GM18508 (cell line): ENCODE measurements at regions not wholly inside any gene's neighbourhood (a gene's known extent, or its start where the extent isn't known, plus 50 kb on each side); places are given as distances from the start of the nearest gene placed in this dataset.
"Not testable (repeated sequence)": the region's sequence is repeated elsewhere in the genome, so short reads cannot be mapped to it uniquely, and the experiment has no call there.

Experiments used
- ATAC-seq: cut with Tn5 transposase; IDR thresholded peaks from one replicate; pipeline ENCODE4 v1.9.1; 2021; ENCODE audit warnings: moderate number of reproducible peaks; ENCODE audit not compliant: insufficient read depth, unreplicated experiment

DNA sequence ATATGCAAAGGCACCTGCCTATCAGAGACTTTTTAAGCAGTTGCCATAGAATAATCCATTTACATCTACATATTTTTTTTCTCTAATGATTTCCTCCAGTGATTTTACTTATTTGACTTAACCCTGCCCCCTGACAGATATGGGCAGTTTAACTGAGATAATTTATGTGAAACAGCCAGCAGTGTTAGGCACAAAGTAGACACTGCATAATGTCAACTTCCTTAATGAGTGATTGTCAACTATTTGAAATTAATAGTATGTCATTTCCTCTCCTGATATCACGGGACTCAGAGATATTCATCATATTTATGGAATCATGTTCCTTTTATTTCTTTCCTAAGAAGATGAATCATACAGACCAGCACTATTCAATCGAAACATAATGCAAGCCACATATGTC is 179.9 kb upstream of the ATP10A start:
- ATAC-seq, result no peak

- ATAC-seq, result no peak
These were observed 175.6 kb upstream of the ATP10A start for GRCh38 chr15:26038693-26039092.

DNA sequence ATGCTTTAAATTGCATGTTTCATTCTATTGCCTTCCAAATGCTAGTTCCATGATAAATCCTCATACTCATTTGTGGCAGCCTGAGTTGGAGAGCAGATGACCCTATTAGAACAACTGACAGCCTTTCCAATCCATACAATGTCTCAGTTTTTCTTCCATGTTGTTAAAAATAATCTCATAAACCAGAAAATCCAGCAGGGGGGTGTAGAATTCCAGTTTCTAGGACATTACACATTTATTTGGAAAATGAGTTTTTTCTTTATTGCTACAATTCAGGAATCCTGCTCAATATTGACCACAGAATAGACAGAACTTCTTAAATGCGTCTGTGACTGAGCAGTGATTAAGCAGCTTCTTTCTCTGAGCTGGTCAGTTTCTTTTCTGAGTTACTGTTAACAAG is 174.2 kb upstream of the ATP10A start:
- ATAC-seq, result no peak

DNA sequence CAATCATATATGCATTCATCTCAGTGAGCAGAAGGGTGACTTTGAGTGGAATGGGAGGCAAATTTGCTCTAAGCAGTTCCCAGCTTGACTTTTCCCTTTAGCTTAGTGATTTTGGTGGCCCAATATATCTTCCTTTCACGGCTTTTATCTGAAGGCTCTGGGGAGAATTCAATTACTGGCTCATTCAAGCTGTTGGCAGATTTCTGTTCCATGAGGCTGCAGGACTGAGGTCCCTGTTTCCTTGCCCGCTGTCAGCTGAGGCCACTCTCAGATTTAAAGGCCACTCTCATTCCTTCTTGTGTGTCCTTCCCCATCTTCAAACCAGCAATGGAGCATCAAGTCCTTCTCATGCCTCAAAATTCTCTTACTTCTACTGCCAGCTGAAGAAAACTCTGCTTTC is 170.4 kb upstream of the ATP10A start:
- ATAC-seq, result no peak

DNA sequence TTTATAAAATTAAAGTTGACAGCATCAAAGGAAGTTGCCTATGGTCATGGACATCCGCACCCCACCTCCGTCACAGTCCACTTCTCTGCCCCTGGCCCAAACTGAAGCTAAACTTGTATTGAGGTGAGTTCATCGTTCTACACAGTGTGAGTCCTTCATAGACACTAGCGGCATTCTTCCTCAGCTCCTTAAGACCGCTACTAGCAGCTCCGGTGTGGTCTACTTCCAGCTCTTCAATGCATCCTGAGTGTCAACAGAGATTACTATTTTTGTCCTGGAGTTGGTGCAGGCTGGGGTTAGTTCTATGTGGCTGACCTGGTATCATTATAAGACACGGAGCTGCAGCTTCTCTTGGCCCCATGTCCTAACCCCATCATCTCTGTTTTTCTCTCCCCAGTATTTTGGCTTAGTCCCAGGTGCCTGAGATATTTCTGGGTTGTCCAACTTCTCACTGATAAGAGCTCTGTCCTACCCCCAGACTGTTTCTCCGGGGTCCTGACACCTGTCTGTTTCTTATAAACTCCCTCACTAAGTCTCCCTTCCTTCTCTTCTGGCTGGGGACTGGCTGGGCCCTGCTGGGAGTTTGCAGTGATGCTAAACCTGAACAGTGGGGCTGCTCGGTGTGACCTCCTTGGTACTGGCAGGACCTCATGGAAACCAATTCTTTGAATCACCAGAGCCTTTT is 169.2 kb upstream of the ATP10A start:
- no peak for ATAC-seq

DNA sequence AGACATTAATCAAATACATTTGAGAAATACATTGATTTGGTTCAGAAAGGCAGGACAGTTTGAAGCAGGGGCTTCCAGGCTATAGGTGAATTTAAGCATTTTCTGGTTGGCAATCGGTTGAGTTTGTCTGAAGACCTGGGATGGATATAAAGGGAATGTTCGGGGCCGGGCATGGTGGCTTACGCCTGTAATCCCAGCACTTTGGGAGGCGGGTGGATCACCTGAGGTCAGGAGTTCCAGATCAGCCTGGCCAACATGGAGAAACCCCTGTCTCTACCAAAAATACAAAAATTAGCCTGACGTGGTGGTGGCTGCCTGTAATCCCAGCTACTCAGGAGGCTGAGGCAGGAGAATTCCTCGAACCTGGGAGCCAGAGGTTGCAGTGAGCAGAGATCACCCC is 166.5 kb upstream of the ATP10A start:
- not testable (repeated sequence) for ATAC-seq

DNA sequence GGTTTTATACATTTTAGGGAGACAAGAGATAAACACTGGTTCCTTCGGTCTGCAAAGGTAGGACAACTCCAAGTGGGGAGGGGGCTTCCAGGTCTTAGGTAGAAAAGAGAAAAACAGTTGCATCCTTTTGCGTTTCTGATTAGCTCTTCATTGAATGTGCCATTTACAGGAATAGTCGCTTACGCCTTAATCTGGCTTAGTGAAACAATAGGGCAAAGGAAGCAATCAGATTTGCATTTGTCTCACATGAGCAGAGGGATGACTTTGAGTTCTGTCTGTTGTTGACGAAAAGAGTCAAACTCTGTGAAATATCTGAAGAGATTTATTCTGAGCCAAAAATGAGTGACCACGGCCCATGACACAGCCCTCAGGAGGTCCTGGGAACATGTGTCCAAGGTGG is 166.0 kb upstream of the ATP10A start:
- ATAC-seq, result no peak

DNA sequence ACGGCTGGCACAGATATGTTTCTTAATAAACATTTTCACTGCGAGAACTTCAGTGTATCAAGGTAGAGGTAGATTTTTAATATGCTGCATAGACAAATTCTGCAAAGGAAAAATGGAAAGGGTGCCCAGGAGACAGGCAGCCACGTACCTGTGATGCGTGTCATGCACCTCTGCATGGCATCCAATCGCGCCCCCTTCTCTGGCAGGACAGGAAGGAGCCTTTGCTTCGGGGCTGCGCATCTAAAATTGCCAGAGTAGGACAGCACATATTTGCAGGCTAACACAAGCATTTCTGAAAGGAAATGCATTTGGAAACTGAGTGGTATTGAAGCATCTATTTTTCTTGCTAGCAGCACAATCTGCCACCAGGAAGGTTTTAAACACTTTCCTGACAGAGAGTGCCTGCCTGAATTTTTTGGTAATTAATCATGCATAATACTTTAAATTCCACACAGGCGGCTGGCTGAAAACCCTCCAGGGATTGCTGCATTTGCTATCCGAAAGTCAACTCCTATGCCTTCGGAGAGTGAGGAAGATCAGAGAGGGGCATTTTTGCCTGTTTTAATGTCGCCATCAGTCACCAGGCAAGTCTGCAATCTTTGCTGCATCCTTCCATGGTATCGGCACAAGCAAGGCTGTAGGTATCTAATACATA is 165.1 kb upstream of the ATP10A start:
- ATAC-seq, result no peak

DNA sequence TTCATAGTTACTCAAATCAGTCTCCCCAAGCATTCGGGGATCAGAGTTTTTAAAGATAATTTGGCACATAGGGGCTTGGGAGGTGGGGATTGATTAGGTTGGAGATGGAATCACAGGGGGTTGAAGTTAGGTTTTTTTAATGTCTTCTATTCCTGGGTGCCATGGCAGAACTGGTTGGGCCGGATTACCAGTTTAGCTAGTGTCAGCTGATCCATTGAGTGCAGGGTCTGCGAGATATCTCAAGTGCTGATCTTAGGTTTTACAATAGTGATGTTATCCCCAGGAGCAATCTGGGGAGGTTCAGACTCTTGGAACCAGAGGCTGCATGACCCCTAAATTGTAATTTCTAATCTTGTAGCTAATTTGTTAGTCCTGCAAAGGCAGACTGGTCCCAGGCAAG is 163.5 kb upstream of the ATP10A start:
- not testable (repeated sequence) for ATAC-seq

GRCh38 chr15:26024241-26024640 is 161.1 kb upstream of the ATP10A start:
- no peak for ATAC-seq

GRCh38 chr15:26023691-26024090 is 160.6 kb upstream of the ATP10A start:
- ATAC-seq, result no peak

GRCh38 chr15:26023231-26023630 is 160.1 kb upstream of the ATP10A start:
- no peak for ATAC-seq

DNA sequence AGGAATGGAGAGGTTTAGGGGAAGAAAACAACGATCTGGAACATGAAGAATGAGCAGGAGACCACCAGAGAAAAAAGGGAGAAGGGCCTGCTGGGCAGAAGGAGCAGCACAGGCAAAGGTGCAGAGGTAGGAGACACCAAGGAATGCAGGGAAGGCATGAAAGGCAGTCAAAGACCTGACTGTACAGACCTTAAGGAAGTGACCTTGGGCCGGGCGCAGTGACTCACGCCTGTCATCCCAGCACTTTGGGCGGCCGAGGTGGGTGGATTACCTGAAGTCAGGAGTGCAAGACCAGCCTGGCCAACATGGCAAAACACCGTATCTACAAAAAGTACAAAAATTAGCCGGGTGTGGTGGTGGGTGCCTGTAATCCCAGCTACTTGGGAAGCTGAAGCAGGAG is 157.7 kb upstream of the ATP10A start:
- ATAC-seq, result no peak

- no peak for ATAC-seq
These were observed 154.5 kb upstream of the ATP10A start for GRCh38 chr15:26017665-26018064.

GRCh38 chr15:26015516-26016075 is 152.5 kb upstream of the ATP10A start:
- ATAC-seq, result no peak

DNA sequence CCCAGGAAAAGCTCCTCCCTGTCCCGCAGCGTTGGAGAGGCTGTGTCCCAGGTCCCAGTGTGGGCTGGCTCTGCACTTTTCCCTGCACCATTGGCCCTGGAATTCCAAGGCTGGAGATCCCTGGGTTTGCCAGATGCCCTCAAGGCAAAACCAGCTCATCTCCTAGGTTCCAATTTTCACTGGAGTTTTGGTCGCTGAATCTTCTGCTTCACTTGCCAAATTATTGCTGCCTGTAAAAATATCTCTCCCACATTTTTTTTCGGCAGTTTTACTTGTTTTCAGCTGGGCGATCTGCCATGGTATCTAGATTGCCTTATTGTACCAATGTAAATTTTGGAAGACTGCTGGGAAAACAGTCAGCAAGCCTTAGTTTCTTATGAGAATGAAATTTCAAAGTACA is 150.9 kb upstream of the ATP10A start:
- no peak for ATAC-seq

DNA sequence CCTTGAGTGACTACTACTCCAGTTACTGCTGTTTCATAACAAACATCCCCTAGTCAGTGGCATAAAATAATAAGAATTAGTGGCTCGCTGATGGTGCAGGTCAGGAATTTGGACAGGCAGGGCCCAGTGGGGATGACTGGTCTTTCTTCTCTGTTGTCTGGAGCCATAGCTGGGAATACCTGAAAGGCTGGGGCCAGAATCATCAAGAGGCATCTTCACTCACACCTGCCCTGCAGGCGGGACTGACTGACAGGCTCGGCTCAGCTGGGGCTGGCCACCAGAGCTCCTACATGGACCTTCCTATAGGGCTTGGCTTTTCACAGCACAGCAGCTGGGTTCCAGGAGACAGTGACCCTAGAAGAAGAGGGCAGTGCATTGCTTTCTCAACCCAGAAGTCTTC is 148.8 kb upstream of the ATP10A start:
- no peak for ATAC-seq

DNA sequence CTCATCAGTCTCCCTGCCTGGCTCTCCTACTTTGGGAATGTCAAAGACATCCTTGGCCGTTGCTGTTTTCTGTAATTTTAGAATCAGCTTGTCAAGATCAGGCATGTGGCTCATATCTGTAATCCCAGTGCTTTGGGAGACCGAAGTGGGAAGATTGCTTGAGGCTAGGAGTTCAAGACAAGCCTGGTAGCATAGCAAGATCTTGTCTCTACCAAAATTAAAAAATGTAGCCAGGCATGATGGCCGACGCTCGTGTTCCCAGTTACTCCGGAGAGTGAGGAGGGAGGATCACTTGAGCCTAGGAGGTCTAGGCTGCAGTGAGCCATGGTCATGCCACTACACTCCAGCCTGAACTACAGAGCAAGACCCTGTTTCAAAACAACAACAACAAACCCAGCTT is 144.0 kb upstream of the ATP10A start:
- ATAC-seq, result no peak

- no peak for ATAC-seq
These were observed 138.1 kb upstream of the ATP10A start for GRCh38 chr15:26001201-26001600.

DNA sequence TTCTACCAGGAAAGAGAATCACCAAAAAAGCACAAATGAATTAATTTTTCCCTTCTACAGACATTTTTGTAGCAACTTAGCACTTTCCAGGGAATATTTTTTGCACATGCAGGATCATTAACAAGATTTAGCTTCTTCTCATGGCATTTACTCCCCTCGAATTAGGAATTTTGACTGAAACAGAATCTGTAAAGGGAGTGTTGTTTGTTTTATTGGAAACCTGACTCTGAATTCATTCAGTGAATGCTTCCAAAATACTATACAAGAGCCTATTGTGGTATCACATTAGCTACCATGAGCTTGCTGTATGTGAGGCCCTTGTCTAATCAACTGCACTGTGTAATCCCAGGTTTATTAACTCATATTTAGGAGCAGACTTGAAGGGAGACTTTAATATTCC is 130.4 kb upstream of the ATP10A start:
- no peak for ATAC-seq

DNA sequence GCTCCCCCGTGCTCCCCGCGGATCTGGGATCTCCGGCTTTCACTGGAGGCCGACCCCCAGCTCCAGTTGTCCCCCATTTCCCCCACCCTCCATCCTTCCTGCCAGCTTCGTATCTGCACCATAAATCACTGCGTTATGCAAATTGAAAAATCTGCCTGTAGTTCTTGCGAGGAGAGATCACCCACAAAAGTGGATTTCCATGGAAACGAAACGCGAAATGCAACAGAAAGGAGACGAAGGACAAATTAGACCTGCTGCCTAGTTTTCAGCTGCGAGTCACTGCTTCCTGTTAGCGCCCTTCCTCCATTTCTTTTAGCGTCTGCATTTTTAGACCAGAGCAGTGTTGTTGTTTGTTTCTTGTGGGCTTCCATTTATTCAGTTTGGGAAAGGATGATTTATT is 127.1 kb upstream of the ATP10A start:
- no peak for ATAC-seq

- ATAC-seq, result no peak
These were observed 126.2 kb upstream of the ATP10A start for GRCh38 chr15:25989327-25989726.
